Liver (tissue), 8 donors: ENCODE measurements at regions not wholly inside any gene's neighbourhood (a gene's known extent, or its start where the extent isn't known, plus 50 kb on each side); places are given as distances from the start of the nearest gene placed in this dataset.
A peak's percentile ranks its signal among the peaks of the same experiment; 100 is the strongest.

Experiments
- DNase-seq: peaks from one replicate; pipeline ENCODE4 v3.0.0-alpha.2; 2017; ENCODE audit warnings: low spot score
- H3K27ac ChIP-seq, 2 donors: one replicate each; pipeline ENCODE4 v1.7.0; 2013; ENCODE audit warnings: inconsistent platforms in 2 of 2, low read length in 2 of 2, control low read depth in 1 of 2, low read depth in 1 of 2, mild to moderate bottlenecking in 1 of 2
- H3K27me3 ChIP-seq, 4 donors: one replicate each; pipeline versions ENCODE4 v1.6.1 to v1.7.0; 2013; ENCODE audit warnings: low read length in 3 of 4, inconsistent platforms in 1 of 4, mild to moderate bottlenecking in 1 of 4, moderate library complexity in 1 of 4; ENCODE audit not compliant: control insufficient read depth in 4 of 4, insufficient read depth in 4 of 4
- H3K36me3 ChIP-seq, 4 donors: one replicate each; pipeline versions ENCODE4 v1.6.1 to v1.7.0; 2013; ENCODE audit warnings: low read length in 3 of 4, mild to moderate bottlenecking in 3 of 4, low read depth in 1 of 4, moderate library complexity in 1 of 4; ENCODE audit not compliant: control insufficient read depth in 4 of 4, insufficient read depth in 3 of 4
- H3K4me1 ChIP-seq, 4 donors: one replicate each; pipeline versions ENCODE4 v1.6.1 to v1.7.0; 2013; ENCODE audit warnings: low read length in 3 of 4, mild to moderate bottlenecking in 3 of 4, moderate library complexity in 1 of 4; ENCODE audit not compliant: control insufficient read depth in 4 of 4, insufficient read depth in 4 of 4
- H3K4me3 ChIP-seq, 3 donors: one replicate each; pipeline versions ENCODE4 v1.6.1 to v1.7.0; 2013; ENCODE audit warnings: low read length in 3 of 3, control low read depth in 1 of 3, low read depth in 1 of 3, mild to moderate bottlenecking in 1 of 3
- H3K9ac ChIP-seq, 2 donors: one replicate each; pipeline ENCODE4 v1.7.0; 2013; ENCODE audit warnings: low read length in 2 of 2, mild to moderate bottlenecking in 2 of 2, moderate library complexity in 2 of 2, control low read depth in 1 of 2, low read depth in 1 of 2
- H3K9me3 ChIP-seq, 4 donors: one replicate each; pipeline versions ENCODE4 v1.6.1 to v1.7.0; 2013; ENCODE audit warnings: low read length in 3 of 4; ENCODE audit not compliant: control insufficient read depth in 4 of 4
- ATF3 ChIP-seq: IDR thresholded peaks from 2 replicates; pipeline ENCODE4 v1.6.1; 2016; ENCODE audit warnings: antibody characterized with exemption
- CTCF ChIP-seq: fragments of 150-350 bp; IDR thresholded peaks from 2 replicates; pipeline ENCODE4 v1.5.1; 2017; ENCODE audit warnings: improper control_type of control experiment, low read depth, low read length; ENCODE audit not compliant: missing input control
- EGR1 ChIP-seq, 2 donors: IDR thresholded peaks; 2 replicates each; pipeline ENCODE4 v1.6.1; 2016 to 2018; ENCODE audit warnings: antibody characterized with exemption in 2 of 2, low read depth in 2 of 2
- FOXA1 ChIP-seq: IDR thresholded peaks from 2 replicates; pipeline ENCODE4 v1.6.1; 2016; ENCODE audit warnings: antibody characterized with exemption
- FOXA2 ChIP-seq: IDR thresholded peaks from 2 replicates; pipeline ENCODE4 v1.6.1; 2016; ENCODE audit warnings: antibody characterized with exemption
- GABPA ChIP-seq, 2 donors: IDR thresholded peaks in 1 of 2; conservative IDR thresholded peaks in 1 of 2; 2 replicates each; pipeline ENCODE4 v1.6.1; 2016; ENCODE audit warnings: antibody characterized with exemption in 2 of 2, mild to moderate bottlenecking in 1 of 2, moderate library complexity in 1 of 2
- HNF4A ChIP-seq, 2 donors: conservative IDR thresholded peaks; 2 replicates each; pipeline ENCODE4 v1.6.1; 2016; ENCODE audit warnings: antibody characterized with exemption in 2 of 2, mild to moderate bottlenecking in 2 of 2
- HNF4G ChIP-seq: IDR thresholded peaks from 2 replicates; pipeline ENCODE4 v1.6.1; 2016; ENCODE audit warnings: antibody characterized with exemption
- JUND ChIP-seq, 2 donors: IDR thresholded peaks; 2 replicates each; pipeline ENCODE4 v1.6.1; 2016; ENCODE audit warnings: antibody characterized with exemption in 2 of 2
- MAX ChIP-seq: IDR thresholded peaks from 2 replicates; pipeline ENCODE4 v1.6.1; 2016; ENCODE audit warnings: antibody characterized with exemption
- NR2F2 ChIP-seq: IDR thresholded peaks from 2 replicates; pipeline ENCODE4 v1.6.1; 2016; ENCODE audit warnings: antibody characterized with exemption
- RAD21 ChIP-seq, 2 donors: IDR thresholded peaks; 2 replicates each; pipeline ENCODE4 v1.6.1; 2016; ENCODE audit warnings: antibody characterized with exemption in 2 of 2, mild to moderate bottlenecking in 2 of 2
- REST ChIP-seq: IDR thresholded peaks from 2 replicates; pipeline ENCODE4 v1.6.1; 2016; ENCODE audit warnings: antibody characterized with exemption, mild to moderate bottlenecking
- RXRA ChIP-seq, 2 donors: IDR thresholded peaks; 2 replicates each; pipeline ENCODE4 v1.6.1; 2017 to 2018; ENCODE audit warnings: antibody characterized with exemption in 2 of 2, mild to moderate bottlenecking in 1 of 2
- SP1 ChIP-seq: IDR thresholded peaks from 2 replicates; pipeline ENCODE4 v1.6.1; 2018; ENCODE audit warnings: antibody characterized with exemption, mild to moderate bottlenecking
- TAF1 ChIP-seq: conservative IDR thresholded peaks from 2 replicates; pipeline ENCODE4 v1.6.1; 2016; ENCODE audit warnings: antibody characterized with exemption, mild to moderate bottlenecking
- YY1 ChIP-seq: IDR thresholded peaks from 2 replicates; pipeline ENCODE4 v1.6.1; 2016; ENCODE audit warnings: antibody characterized with exemption, mild to moderate bottlenecking
- ZBTB33 ChIP-seq: IDR thresholded peaks from 2 replicates; pipeline ENCODE4 v1.6.1; 2016; ENCODE audit warnings: antibody characterized with exemption
- whole genome bisulfite sequencing: extraction: QIAGEN DNeasy Blood & Tissue Kit; methylation state at CpG from one replicate; pipeline ENCODE4 v1.1.7; 2013; 5-methylcytosine and 5-hydroxymethylcytosine counted together
- donor health status: healthy.
- donor health status: healthy.
- donor health status: healthy.
- donor health status: healthy.
- donor health status: healthy.

- Histone ChIP-seq H3K9me3 (no peaks in the 10 kb centered on the region), H3K27me3 (peaks cover 0 to 2% (median 0%) of the 10 kb centered on the region in 4 donors), H3K27ac (no peak overlapping the region), H3K4me1 (peaks cover 26 to 37% (median 32%) of the 10 kb centered on the region in 4 donors), H3K9ac (no peak overlapping the region), H3K36me3 (peaks cover 3 to 19% (median 9%) of the 10 kb centered on the region in 4 donors), H3K4me3 (no peak overlapping the region)
- no peak for DNase-seq
- TF ChIP-seq NR2F2 (no peak), GABPA (IDR thresholded peaks at IDR 0.05 in 1 of 2, conservative IDR thresholded peaks at IDR 0.05 in 1 of 2) (no peak), FOXA2 (no peak), EGR1 (IDR thresholded peaks at IDR 0.05; ENCODE audit: low read depth in 2 of 2) (no peak), JUND (IDR thresholded peaks at IDR 0.05) (no peak), YY1 (no peak), CTCF (no peak), REST (no peak), TAF1 (no peak), RXRA (IDR thresholded peaks at IDR 0.05) (no peak), RAD21 (IDR thresholded peaks at IDR 0.05) (no peak), HNF4G (no peak)
- WGBS: 80% methylated on average over 17 of the region's 17 CpGs
Observed at GRCh38 chr17:64781810-64782555, 119.9 kb upstream of the SMURF2 start.

GRCh38 chr17:64781014-64781756 is 119.1 kb upstream of the SMURF2 start:
- H3K4me3 ChIP-seq: peak overlapping the region in 2 of 3 donors; percentile 32 to 47
- H3K36me3 ChIP-seq: peaks cover 3 to 11% (median 7%) of the 10 kb centered on the region in 4 donors
- H3K4me1 ChIP-seq: peaks cover 26 to 42% (median 36%) of the 10 kb centered on the region in 4 donors
- no peaks in the 10 kb centered on the region for H3K9me3 ChIP-seq
- no peak for DNase-seq
- peak overlapping the region; percentile 7 to 35 for H3K27ac ChIP-seq
- peaks cover 0 to 2% (median 0%) of the 10 kb centered on the region in 4 donors for H3K27me3 ChIP-seq
- WGBS: 9% methylated on average over 69 of the region's 69 CpGs
- no peak overlapping the region for H3K9ac ChIP-seq
- TF ChIP-seq HNF4A (conservative IDR thresholded peaks at IDR 0.05) (no peak), SP1 (no peak), YY1 (no peak), GABPA (IDR thresholded peaks at IDR 0.05 in 1 of 2, conservative IDR thresholded peaks at IDR 0.05 in 1 of 2) (no peak), ATF3 (no peak), JUND (IDR thresholded peaks at IDR 0.05) (no peak), EGR1 (IDR thresholded peaks at IDR 0.05; ENCODE audit: low read depth in 2 of 2) (no peak), REST (no peak), MAX (no peak), FOXA2 (no peak), TAF1 (no peak), HNF4G (no peak), ZBTB33 (no peak), FOXA1 (no peak), NR2F2 (no peak)
